ENCODE measurements at regions not wholly inside any gene's neighbourhood (a gene's known extent, or its start where the extent isn't known, plus 50 kb on each side); places are given as distances from the start of the nearest gene placed in this dataset.

DNA sequence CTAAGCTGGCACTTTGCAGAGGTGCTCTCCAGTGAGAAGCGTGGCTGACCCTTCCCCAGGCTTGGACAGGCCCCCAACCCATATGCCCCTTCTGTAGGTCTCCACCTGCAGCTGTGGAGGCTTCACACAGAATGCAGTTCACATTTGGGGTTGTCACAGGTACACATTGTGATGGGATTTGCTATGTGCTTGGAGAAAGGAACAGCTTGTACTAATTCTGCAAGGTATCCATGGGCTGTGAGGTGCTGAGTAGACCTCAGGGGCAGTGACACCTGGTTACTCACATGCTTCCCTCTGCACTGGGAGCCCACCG lies 188.9 kb downstream of the CXCL12 start:
- Histone ChIP-seq H3K9me3 (ENCODE audit: control insufficient read depth, insufficient read depth, low read depth, low read length) (0 out of 2 replicates have a peak, but pooled peaks cover 9% of the 10 kb centered on the region), H3K27ac (ENCODE audit: low read depth, low read length) (no peak overlapping the region), H3K4me3 (ENCODE audit: low read depth, low read length) (no peak overlapping the region), H3K4me1 (ENCODE audit: control insufficient read depth, insufficient read depth, low read length) (no peaks in the 10 kb centered on the region), H3K36me3 (ENCODE audit: control insufficient read depth, insufficient read depth, low read length) (no peaks in the 10 kb centered on the region), H3K9ac (ENCODE audit: low read length) (no peak overlapping the region), H3K27me3 (ENCODE audit: control insufficient read depth, insufficient read depth, low read length) (no peaks in the 10 kb centered on the region)

DNA sequence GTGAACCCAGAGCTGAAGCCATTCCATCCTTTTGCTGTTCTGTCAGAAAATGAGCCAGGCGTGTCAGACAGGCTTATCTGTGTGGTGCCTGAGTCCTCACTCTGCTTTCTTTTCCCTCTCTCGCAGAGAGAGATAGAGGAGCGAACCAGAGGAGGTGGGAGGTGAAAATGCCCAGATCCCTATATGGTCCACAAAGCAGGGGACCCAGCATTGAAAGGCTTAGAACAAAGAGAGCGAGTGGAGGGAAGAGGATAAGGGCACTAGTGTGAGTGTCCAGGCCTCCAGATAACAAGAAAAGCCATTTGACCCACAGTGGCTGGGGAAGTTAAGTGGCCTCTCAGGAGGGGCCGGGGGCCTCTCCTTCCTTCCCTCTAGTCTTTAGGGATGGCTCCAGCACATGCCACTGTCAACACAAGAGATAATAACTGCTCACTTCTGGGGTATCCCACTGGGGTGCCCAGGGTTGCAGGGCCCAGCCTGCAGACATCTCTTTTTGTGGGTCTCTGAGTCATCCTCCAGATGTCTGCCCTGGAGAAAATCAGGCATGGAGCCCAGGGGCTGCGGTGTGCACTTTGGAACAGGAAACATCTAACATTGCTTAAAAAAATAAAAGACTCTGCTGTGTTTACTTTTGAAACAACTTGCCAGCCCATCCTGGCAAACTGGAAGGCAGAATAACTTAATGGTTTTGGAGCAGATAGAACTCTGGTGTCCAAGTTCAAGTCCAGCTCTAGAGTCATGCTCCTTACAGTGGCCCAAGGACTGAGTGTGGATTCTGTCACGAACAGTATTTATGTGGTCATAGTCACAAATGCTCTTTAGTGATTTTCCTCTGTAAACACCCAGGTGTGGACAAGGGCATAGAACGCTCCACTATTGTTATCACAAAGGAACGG lies 189.5 kb downstream of the CXCL12 start:
- Histone ChIP-seq H3K4me3 (ENCODE audit: low read depth, low read length) (no peak overlapping the region), H3K4me1 (ENCODE audit: control insufficient read depth, insufficient read depth, low read length) (no peaks in the 10 kb centered on the region), H3K36me3 (ENCODE audit: control insufficient read depth, insufficient read depth, low read length) (no peaks in the 10 kb centered on the region), H3K27me3 (ENCODE audit: control insufficient read depth, insufficient read depth, low read length) (no peaks in the 10 kb centered on the region), H3K27ac (ENCODE audit: low read depth, low read length) (no peak overlapping the region), H3K9me3 (ENCODE audit: control insufficient read depth, insufficient read depth, low read depth, low read length) (peaks cover 12% of the 10 kb centered on the region; the same call in 1 of the 2 replicates), H3K9ac (ENCODE audit: low read length) (no peak overlapping the region)

DNA sequence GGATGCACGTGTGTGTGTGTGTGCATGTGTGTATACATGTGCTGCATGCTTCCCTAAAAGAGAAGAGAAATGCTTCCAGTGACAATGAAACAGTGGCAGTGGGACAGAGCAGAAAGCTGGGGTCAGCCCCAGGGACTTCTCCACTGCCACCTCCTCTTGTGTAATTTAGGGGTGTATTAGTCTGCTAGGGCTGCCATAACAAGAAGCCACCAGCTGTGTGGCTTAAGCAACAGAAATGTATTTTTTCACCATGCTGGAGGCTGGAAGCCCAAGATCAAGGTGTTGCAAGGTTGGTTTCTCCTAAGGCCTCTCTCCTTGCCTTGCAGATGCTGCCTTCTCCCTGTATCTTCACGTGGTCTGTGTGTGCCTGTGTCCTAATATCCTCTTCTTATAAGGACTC lies 190.5 kb downstream of the CXCL12 start:
- Histone ChIP-seq H3K9me3 (ENCODE audit: control insufficient read depth, insufficient read depth, low read depth, low read length) (peaks cover 7% of the 10 kb centered on the region; the same call in 1 of the 2 replicates), H3K4me1 (ENCODE audit: control insufficient read depth, insufficient read depth, low read length) (no peaks in the 10 kb centered on the region), H3K4me3 (ENCODE audit: low read depth, low read length) (no peak overlapping the region), H3K27me3 (ENCODE audit: control insufficient read depth, insufficient read depth, low read length) (no peaks in the 10 kb centered on the region), H3K9ac (ENCODE audit: low read length) (no peak overlapping the region), H3K27ac (ENCODE audit: low read depth, low read length) (no peak overlapping the region), H3K36me3 (ENCODE audit: control insufficient read depth, insufficient read depth, low read length) (no peaks in the 10 kb centered on the region)

- Histone ChIP-seq H3K36me3 (ENCODE audit: control insufficient read depth, insufficient read depth, low read length) (no peaks in the 10 kb centered on the region), H3K27me3 (ENCODE audit: control insufficient read depth, insufficient read depth, low read length) (no peaks in the 10 kb centered on the region), H3K9me3 (ENCODE audit: control insufficient read depth, insufficient read depth, low read depth, low read length) (peaks cover 7% of the 10 kb centered on the region; the same call in 1 of the 2 replicates), H3K4me1 (ENCODE audit: control insufficient read depth, insufficient read depth, low read length) (no peaks in the 10 kb centered on the region), H3K4me3 (ENCODE audit: low read depth, low read length) (no peak overlapping the region), H3K9ac (ENCODE audit: low read length) (no peak overlapping the region), H3K27ac (ENCODE audit: low read depth, low read length) (no peak overlapping the region)
These were observed 191.2 kb downstream of the CXCL12 start for GRCh38 chr10:44193567-44194220.

- H3K4me1 ChIP-seq (ENCODE audit: control insufficient read depth, insufficient read depth, low read length), result no peaks in the 10 kb centered on the region
- H3K27me3 ChIP-seq (ENCODE audit: control insufficient read depth, insufficient read depth, low read length), result no peaks in the 10 kb centered on the region
- no peak overlapping the region for H3K9ac ChIP-seq (ENCODE audit: low read length)
- H3K4me3 ChIP-seq (ENCODE audit: low read depth, low read length), result no peak overlapping the region
- no peaks in the 10 kb centered on the region for H3K36me3 ChIP-seq (ENCODE audit: control insufficient read depth, insufficient read depth, low read length)
- no peak overlapping the region for H3K27ac ChIP-seq (ENCODE audit: low read depth, low read length)
- peaks cover 7% of the 10 kb centered on the region; the same call in 1 of the 2 replicates for H3K9me3 ChIP-seq (ENCODE audit: control insufficient read depth, insufficient read depth, low read depth, low read length)
These were observed 191.7 kb downstream of the CXCL12 start for GRCh38 chr10:44193166-44193565.

DNA sequence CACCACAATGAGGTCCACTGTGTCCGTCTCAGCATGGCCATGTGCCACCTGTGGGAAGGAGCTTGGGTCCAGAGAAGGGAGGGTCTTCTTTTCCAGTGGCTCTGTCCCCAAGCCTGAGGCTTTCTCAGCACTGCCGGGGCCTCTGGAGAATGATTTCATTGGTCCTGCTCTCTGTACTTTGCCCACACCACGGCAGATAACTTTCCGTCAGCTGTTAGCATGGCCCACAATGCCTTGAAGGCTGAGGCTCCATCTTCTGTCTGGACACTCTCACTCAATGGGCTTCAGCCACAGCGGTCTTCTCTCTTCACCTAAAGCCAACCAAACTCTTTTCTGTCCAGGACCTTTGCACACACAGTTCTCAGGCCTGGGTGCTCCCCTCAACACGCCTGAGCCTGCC lies 192.5 kb downstream of the CXCL12 start:
- Histone ChIP-seq H3K4me1 (ENCODE audit: control insufficient read depth, insufficient read depth, low read length) (no peaks in the 10 kb centered on the region), H3K4me3 (ENCODE audit: low read depth, low read length) (no peak overlapping the region), H3K27me3 (ENCODE audit: control insufficient read depth, insufficient read depth, low read length) (no peaks in the 10 kb centered on the region), H3K36me3 (ENCODE audit: control insufficient read depth, insufficient read depth, low read length) (no peaks in the 10 kb centered on the region), H3K27ac (ENCODE audit: low read depth, low read length) (no peak overlapping the region), H3K9me3 (ENCODE audit: control insufficient read depth, insufficient read depth, low read depth, low read length) (peaks cover 7% of the 10 kb centered on the region; the same call in 1 of the 2 replicates), H3K9ac (ENCODE audit: low read length) (no peak overlapping the region)

DNA sequence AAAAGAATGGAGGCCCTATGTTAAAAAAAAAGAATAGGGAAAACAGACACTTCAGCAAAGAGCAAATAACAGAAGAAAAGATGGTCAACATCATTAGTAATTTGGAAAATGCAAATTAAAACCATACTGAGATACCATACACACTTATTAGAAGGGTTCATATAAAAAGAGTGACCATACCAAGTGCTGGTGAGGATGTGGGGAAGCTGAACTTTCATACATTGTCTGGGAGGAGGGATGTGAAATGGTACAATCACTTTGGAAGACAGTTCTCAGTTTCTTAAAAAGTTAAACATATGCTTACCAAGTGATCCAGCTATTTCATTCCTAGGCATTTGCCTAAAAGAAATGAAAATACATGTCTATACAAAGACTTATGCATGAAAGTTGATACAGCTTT lies 194.4 kb downstream of the CXCL12 start:
- Histone ChIP-seq H3K9ac (ENCODE audit: low read length) (no peak overlapping the region), H3K4me1 (ENCODE audit: control insufficient read depth, insufficient read depth, low read length) (no peaks in the 10 kb centered on the region), H3K9me3 (ENCODE audit: control insufficient read depth, insufficient read depth, low read depth, low read length) (peaks cover 7% of the 10 kb centered on the region; the same call in 1 of the 2 replicates), H3K4me3 (ENCODE audit: low read depth, low read length) (no peak overlapping the region), H3K27me3 (ENCODE audit: control insufficient read depth, insufficient read depth, low read length) (no peaks in the 10 kb centered on the region), H3K36me3 (ENCODE audit: control insufficient read depth, insufficient read depth, low read length) (no peaks in the 10 kb centered on the region), H3K27ac (ENCODE audit: low read depth, low read length) (no peak overlapping the region)

DNA sequence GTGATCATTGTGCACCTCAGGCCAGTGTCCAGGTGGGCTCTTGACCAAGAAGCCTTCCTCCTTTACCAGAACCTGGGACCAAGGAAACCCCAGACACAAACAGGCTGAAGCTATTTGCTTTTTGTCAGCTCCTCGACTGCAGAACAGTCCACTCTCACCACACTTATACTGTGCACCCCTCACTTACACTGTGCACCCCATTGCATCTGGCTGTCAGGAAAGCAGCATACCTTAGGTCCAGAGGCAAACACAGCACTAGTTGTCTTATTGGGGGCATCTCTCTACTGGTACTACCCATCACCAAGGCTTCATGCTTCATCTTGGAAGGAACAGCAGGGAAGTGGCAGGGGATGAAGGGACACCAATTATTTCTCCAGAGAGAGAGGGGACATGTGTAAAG lies 198.1 kb downstream of the CXCL12 start:
- H3K4me1 ChIP-seq (ENCODE audit: control insufficient read depth, insufficient read depth, low read length), result no peaks in the 10 kb centered on the region
- peaks cover 7% of the 10 kb centered on the region; the same call in 1 of the 2 replicates for H3K9me3 ChIP-seq (ENCODE audit: control insufficient read depth, insufficient read depth, low read depth, low read length)
- no peak overlapping the region for H3K9ac ChIP-seq (ENCODE audit: low read length)
- no peak overlapping the region for H3K27ac ChIP-seq (ENCODE audit: low read depth, low read length)
- H3K4me3 ChIP-seq (ENCODE audit: low read depth, low read length), result no peak overlapping the region
- no peaks in the 10 kb centered on the region for H3K36me3 ChIP-seq (ENCODE audit: control insufficient read depth, insufficient read depth, low read length)
- H3K27me3 ChIP-seq (ENCODE audit: control insufficient read depth, insufficient read depth, low read length), result no peaks in the 10 kb centered on the region

DNA sequence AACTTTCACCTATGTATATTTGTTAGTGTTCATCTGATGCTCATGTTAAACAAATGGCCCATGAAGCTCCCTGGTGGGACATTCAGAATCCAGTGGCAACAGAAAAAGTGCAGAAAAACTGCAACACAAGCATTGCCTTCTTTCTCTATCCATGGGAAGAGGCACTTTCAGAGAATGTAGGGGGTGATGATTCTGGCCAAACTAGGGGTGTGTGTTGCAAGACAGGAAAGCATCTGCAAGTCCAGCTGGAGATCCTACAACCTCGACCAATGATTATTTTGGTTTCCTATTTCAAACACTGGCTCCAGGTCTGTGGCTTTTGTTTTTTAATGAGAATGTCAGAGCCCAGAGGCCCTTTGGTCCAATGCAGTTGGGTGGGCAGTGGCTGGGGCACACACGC lies 198.7 kb downstream of the CXCL12 start:
- Histone ChIP-seq H3K9ac (ENCODE audit: low read length) (no peak overlapping the region), H3K4me3 (ENCODE audit: low read depth, low read length) (no peak overlapping the region), H3K9me3 (ENCODE audit: control insufficient read depth, insufficient read depth, low read depth, low read length) (peaks cover 7% of the 10 kb centered on the region; the same call in 1 of the 2 replicates), H3K27ac (ENCODE audit: low read depth, low read length) (no peak overlapping the region), H3K36me3 (ENCODE audit: control insufficient read depth, insufficient read depth, low read length) (no peaks in the 10 kb centered on the region), H3K27me3 (ENCODE audit: control insufficient read depth, insufficient read depth, low read length) (no peaks in the 10 kb centered on the region), H3K4me1 (ENCODE audit: control insufficient read depth, insufficient read depth, low read length) (no peaks in the 10 kb centered on the region)

- Histone ChIP-seq H3K27me3 (ENCODE audit: control insufficient read depth, insufficient read depth, low read length) (no peaks in the 10 kb centered on the region), H3K9me3 (ENCODE audit: control insufficient read depth, insufficient read depth, low read depth, low read length) (no peaks in the 10 kb centered on the region), H3K36me3 (ENCODE audit: control insufficient read depth, insufficient read depth, low read length) (no peaks in the 10 kb centered on the region), H3K4me1 (ENCODE audit: control insufficient read depth, insufficient read depth, low read length) (no peaks in the 10 kb centered on the region; the same call in 1 of the 2 replicates), H3K27ac (ENCODE audit: low read depth, low read length) (no peak overlapping the region), H3K9ac (ENCODE audit: low read length) (no peak overlapping the region), H3K4me3 (ENCODE audit: low read depth, low read length) (no peak overlapping the region)
These were observed 199.6 kb downstream of the CXCL12 start for GRCh38 chr10:44185315-44185666.

DNA sequence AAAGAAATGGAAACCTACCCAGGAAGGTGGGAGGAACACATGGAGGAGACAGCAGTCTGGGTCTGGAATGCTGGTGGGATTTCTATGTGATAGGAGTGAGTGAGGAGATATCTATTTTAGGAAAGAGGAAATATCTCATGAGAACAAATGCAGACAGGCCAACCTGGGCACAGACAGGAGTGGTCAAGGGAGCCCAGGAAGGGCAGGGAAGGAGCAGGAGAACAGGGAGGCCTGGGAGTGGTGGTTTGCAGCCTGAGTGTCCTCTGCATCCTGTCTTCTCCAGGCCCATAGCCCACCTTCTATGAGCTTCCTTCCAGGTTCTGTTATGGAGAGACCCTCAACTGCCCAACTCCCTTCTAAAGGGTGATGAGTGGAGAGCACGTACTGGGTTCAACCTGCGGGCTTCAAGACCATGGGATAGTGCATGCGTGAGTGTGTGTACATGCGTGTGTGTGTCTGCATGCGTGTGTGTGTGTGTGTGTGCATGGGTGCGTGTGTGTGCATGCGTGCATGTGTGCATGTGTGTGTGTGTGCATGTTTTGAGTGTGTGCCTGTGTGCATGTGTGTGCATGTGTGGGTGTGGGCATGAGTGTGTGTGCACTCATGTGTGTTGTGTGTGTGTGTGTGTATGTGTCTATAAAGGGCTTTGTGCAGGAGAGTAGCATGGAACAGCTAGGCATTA lies 200.1 kb downstream of the CXCL12 start:
- no peaks in the 10 kb centered on the region for H3K9me3 ChIP-seq (ENCODE audit: control insufficient read depth, insufficient read depth, low read depth, low read length)
- no peaks in the 10 kb centered on the region; the same call in 1 of the 2 replicates for H3K4me1 ChIP-seq (ENCODE audit: control insufficient read depth, insufficient read depth, low read length)
- no peak overlapping the region for H3K27ac ChIP-seq (ENCODE audit: low read depth, low read length)
- H3K4me3 ChIP-seq (ENCODE audit: low read depth, low read length), result no peak overlapping the region
- H3K27me3 ChIP-seq (ENCODE audit: control insufficient read depth, insufficient read depth, low read length), result no peaks in the 10 kb centered on the region
- H3K36me3 ChIP-seq (ENCODE audit: control insufficient read depth, insufficient read depth, low read length), result no peaks in the 10 kb centered on the region
- no peak overlapping the region for H3K9ac ChIP-seq (ENCODE audit: low read length)

All from HUES6 (cell line).